ENCODE measurements at regions not wholly inside any gene's neighbourhood (a gene's known extent, or its start where the extent isn't known, plus 50 kb on each side); places are given as distances from the start of the nearest gene placed in this dataset. TPM values are rescaled to one million over a fixed set of nuclear protein-coding genes. Genes with fewer than 3 reads are reported as not detected.

DNA sequence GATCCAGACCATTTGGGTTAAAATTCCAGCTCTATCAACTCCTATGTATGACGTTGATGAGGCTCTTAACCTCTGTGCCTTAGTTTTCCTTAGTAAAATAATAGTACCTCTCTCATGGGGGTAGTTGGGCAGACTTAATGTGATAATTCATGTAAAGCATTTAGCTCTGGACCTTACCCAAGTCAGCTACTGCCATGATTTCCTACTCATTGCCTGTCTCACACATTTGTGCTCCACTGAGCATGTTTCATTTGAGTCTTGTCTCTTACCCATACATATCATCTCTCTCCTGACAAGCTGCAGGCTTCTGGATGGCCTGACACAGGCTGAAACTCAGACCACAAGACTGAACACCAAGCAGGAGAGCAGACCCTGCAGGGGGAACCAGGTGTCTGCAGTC, 77.7 kb upstream of the ZBTB40 start:
- DNase-seq (ENCODE audit: low spot score): no peak

DNA sequence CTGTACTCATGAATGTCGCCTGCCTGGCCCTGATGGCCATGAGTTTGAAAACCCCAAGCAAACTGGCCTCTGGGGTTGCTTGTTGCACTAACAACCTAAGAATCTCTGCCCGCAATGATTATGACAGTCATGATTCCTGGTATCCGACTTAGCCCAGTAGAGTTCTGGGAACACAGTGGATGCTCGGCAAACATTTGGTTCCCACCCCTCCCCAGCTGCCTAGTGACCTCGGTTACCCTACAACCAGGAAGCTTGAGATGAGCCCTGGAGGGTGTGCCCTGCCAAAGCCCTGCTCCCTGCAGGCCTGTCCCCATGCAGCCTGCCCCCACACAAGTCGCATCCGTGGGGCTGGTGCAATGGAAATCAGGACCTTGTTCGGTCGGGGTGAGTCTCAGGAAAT, 76.0 kb upstream of the ZBTB40 start:
- DNase-seq (ENCODE audit: low spot score): no peak

DNA sequence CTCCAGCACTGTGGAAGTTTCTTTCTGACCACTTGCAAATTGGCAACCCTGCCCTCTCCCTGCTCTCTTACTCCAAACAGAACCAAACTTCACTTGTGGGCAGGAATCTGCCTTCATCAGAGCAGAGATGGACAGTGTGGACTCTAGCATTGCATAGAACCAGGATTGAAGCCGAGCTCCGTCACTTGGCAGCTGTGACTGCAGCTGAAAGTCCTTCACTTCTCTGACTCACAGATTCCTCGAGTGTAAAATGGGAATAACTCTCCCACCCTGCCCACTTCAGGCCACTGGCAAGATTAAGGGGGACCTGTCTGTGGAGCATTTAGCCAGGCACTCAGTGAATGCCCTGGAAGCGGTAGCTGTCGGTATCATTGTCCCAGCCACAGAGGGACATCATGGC, 75.7 kb upstream of the ZBTB40 start:
- no peak for DNase-seq (ENCODE audit: low spot score)

DNA sequence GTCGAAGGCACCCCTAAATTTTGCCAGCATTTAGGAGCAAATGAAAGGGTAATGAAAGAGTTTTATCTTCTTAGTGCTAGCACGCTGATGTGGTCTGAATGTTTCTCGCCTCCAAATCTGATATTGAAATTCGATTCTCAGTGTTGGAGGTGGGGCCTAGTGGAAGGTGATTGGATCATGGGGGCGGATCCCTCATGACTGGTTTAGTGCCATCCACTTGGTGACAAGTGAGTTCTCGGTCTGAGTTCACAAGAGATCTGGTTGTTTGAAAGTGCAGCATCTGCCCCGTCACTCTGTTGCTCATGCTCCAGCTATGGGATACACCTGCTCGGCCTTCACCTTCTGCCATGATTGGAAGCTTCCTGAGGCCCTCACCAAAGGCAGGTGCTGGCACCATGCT, 75.1 kb upstream of the ZBTB40 start:
- DNase-seq (ENCODE audit: low spot score): no peak

DNA sequence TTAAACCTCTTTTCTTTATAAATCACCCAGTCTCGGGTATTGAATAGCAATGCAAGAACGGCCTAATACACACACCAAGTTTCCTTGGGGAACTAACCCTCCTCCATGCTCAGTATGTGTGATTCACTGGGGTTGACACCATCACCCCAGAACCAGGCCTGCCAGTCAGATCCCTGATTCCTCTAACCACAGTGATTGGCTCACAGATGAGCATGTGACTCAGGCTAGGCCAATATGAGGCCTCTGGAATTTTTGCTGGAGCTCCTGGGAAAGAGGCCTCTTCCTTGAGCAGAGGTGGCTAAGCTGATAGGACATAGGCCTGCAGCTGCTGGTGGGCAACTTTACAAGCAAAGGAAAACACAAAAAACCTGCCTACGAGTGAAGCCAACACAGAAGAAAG, 74.7 kb upstream of the ZBTB40 start:
- no peak for DNase-seq (ENCODE audit: low spot score)

DNA sequence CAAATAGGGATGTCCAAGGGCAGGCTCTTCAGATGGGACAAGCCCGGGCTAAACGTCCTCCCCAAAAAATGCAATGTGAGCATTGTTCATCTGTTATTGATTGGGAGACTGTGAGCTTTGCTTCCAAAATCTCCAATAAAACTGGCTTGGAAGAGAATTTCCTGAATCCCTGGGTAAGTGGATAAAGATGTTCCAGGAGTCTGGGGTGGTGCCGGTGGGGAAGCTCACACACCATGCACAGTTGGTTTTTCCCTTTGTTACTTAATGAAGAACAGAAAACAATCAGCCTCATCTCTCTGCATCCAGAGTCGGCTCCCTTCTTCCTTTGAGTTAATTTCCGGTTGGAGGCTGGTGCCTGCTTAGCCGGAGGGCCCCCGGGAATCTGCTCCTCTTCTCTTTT, 72.1 kb upstream of the ZBTB40 start:
- no peak for DNase-seq (ENCODE audit: low spot score)

DNA sequence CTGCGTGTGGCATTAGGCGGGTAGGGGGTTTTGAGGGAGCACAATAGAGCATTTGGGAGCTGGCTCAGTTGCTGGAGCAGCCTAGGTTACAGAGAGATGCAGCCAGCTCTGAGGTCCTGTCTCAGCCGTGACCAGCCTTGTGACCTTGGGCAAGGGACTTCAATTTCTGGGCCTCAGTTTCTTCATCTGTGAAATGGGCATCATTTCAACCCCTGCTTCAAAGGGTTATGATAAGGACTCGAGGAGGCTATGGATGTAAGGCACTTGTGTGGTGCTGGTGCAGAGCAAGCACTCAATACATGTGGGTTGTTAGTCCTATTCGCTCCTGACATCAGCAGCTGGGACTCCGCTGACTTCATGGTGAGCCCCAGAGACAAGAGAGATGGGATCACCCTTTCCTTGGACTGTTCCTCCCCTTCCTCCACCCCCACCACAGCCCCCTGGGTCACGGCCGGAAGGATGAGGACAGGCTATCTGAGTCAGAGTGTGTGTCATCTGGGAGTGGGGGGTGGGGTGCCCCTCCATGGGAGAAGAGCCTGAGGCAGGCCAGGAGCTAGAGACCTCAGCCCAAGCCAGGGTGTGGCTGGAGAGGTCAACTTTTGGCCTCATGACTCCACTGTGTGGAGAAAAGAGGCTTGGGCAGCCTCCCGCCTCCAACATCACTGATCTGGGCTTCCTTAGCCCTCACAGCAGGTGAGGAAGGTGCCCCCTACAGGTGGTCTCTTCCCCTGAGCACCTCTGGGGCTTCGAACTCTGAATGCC, 71.4 kb upstream of the ZBTB40 start:
- no peak for DNase-seq (ENCODE audit: low spot score)

DNA sequence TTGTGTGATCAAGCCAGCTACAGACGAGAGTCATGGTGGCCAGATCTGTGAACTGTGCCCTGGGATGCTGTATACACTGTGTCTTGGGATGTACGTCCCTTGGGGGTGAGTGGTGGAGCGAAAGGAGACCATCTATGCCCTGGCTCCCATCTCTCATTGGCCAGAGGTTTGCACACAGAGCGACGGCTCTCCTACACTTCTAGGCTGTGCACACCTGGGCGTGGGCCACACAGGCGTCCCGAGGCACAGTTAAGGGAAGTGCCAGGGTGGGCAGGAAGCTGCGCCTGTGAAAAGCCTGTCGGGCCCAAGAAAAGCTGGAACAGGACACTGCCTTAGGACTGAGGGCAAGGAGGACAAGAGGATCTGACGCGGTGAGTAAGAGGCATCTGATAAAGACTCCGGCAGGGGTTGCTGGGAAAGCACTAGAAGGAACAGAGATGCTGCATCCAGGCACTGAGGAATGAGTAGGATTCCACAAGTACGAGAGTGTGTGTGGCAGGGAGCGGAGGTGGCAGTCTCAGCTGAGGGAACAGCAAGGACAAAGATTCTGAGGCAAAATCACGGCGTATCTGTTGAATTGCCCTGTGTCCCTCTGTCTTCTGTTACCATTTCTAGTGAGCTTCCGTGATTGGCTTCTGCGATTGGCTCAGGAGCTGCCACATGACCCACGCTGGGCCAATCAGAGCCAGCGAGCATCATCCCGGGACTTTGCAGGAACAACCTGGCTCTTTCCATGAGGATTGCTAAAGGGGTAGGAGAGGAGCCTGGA, 67.9 kb upstream of the ZBTB40 start:
- DNase-seq (ENCODE audit: low spot score): no peak

DNA sequence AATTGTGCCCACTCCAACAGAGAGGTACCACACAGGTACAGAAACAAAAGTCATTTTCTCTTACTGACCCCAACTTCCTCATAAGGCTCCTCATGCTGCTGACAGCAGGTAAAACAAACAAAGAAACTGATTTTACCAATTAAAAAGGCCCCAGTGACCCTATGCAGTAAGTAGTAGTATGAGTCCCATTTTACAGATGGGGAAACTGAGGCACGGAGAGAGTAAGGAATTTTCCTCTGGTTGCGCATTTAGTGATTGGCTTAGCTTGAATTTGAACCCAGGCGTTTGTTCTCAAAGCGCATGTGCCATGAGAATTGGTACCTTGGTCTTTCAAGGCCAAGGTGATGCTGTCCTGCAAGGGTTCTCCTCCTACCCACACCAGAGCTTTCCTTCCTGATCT, 66.1 kb upstream of the ZBTB40 start:
- no peak for DNase-seq (ENCODE audit: low spot score)

DNA sequence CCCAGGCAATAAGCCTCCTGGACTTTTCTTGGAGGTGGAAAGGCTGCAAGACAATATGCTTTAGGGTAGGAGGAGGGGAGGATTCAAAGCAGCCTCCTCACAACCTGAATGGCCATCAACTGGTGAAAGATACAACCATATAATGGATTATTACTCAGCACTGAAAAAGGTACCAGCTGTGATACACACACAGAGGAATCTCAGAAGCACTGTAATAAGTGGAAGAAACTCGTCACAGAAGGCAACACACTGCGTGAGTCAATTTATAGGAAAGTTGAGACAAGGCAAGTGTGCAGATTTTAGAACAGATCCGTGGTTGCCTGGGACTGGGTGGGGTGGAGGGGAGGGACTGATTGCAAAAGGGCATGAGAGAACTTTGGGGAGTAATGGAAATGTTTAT, 64.9 kb upstream of the ZBTB40 start:
- no peak for DNase-seq (ENCODE audit: low spot score)

DNA sequence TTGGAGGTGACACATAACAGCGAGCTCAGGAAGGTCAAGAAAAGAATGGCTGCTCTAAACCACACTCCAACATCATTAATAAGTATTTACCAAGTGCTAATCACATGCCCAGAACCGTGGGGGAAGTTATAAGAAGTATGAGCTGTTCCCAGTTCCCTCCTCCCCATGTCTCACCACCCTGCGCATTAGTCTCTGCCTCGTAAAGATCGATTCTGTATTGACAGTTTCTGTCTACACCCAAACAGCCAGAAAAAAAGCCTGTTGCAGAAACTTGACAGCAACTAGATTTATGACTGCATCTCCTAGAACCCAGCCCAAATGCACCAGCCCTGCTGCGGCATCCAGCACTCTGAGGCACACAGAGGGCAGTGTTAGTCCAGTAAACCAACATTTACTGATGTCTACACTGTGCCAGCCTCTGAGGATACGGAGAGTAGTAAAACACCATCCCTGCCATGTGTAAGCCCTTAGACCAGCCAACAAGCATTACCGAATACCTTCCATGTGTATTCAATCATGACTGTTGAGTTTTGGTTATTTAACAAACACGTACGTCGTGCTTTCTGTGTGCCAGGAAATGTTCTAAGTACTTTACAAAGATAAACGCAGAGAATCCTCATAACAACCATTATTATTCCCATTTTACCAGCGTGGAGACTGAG, 63.6 kb upstream of the ZBTB40 start:
- DNase-seq (ENCODE audit: low spot score): no peak

DNA sequence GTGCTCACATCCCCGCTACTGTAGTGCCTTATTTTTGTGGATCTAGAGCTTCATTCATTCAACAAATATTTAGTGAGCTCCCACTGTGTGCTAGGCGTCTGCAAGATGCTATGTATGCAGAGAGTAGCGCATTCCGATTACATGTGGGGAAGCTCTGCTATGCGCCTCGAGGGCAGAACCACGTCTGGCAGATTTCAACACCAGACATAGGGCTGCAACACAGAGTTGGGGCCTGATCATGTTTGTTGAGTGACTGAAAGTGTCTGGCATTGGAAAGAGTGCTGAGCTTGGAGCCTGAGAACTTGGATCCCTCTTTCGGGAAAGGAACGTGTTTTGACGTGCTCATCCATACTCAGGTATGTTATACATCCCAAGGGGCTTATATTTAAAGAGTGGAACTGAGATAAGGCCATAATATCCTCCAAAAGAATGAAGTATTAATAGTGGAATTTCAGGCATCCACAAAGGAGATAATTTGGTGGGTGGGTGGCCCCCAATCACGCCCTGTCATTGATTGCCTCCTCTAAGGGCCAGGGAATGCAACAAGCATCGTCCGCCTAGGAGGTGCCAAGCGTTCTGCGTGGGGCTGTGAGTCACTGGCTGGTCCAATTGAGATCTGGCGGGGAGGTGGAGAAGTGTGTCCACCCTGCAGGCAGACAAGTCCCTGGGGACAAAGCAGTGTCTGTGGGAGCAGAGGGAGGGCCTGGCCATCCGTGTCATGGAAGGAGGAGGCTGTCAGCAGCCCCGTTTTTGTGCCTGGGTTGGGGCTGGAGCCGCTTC, 62.8 kb upstream of the ZBTB40 start:
- DNase-seq (ENCODE audit: low spot score): no peak

DNA sequence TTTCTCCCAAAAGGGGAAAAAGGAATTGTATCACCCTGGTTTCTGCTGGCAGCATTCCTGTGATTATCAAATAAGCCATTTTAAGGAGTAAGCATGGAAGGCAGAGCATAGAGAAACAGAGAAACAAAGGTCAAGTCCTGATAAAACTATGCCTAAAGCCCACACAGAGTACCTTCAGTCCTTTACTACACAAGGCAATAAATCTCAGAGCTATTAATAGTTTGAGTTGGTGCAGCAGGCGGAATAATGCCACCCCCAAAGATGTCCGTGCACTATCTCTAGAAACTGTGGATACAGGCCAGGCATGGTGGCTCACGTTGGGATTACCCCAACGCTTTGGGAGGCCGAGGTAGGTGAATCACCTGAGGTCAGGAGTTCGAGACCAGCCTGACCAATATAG, 58.1 kb upstream of the ZBTB40 start:
- no peak for DNase-seq (ENCODE audit: low spot score)

DNA sequence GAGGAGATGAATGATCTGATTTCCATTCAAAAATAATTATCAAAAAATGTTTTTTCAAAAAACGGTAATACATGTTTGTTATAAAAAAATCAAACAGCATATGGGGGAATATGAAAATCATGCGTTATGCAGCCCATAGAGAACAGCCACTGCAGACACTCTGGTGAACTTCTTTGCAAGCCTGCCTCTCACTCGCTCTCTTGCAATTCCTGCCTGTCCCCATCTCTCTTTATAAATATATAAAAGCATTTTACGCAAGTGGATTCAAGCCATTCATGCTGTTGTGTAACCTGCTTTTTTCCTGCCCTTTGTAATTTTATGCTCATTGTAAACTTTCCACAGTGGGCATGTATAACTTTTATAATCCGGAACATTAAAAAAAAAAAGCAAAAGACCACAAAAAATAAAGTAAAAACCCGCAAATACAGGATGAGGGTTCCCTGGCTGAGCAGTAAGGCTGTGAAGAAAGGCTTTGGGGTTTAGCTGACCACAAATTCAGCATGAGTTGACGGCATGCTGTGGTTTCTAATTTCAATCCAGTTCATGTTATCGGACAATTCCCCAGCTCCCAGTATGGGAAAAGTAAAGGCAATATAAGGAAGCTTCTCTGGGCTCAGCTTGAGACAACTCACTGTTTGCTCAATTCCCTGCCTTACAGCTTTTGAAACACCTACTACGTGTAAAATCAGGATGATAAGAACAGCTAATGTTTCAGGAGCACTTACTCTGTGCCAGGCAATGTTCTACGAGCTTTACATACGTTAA, 52.8 kb upstream of the ZBTB40 start:
- DNase-seq (ENCODE audit: low spot score): no peak

DNA sequence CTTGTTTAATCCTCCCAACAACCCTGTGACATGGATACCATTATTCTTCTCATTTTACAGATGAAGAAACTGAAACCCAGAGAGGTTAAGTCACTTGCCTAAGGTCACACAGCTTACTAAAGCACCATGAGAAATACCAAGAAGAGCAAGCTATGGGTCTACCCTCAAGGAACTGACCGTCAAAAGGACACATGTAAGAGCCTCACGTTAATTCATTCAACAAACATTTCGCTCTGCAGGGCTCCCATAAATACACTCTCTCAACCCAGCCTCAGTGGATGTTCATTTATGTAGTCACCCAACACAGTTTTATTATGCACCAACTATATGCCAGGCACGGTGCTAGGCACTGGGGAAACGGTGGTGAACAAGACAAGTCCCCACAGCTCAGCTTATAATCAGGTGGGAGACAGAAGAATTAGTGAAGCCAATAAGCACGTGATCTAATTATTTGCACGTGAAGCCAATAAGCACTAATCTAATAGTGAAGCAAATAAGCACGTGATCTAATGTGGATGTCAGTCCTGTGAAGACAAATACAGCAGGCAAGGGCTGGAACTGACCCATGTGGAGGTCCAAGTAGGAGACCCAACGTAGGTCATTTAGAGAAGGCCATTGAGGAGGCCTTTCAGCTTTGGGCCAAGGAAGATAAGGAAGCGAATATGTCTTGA, 52.1 kb upstream of the ZBTB40 start:
- DNase-seq (ENCODE audit: low spot score): no peak

Small RNA genes in the stretch of these regions (microRNA-seq; reads per million reads assigned to microRNA genes)
- gene MIR4418 (ENCODE audit: borderline number of aligned reads): not detected

Measured in mesenteric fat pad (tissue), 1 donor.